ENCODE measurements at regions not wholly inside any gene's neighbourhood (a gene's known extent, or its start where the extent isn't known, plus 50 kb on each side); places are given as distances from the start of the nearest gene placed in this dataset.

DNA sequence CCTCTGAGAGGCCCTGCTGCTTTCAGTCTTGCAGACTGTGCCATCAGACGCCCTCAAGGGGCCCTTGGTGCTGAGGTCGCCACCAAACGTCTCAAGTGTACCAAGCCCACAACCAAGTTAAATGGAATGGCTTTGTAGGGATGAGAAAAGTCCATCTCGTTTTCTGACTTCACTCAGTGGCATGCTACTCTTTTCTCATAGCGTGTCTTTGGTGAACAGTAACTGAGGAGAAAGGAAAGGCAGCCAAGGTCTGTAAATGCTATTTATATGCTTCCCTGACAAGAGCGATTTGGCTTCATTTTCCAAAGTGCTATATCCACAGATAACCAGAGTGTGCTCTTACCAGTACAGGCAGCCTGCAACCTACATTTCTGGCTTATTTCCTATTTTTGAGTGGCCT lies 123.0 kb downstream of the MTX2 start (continued):
- TF ChIP-seq RXRA (IDR thresholded peaks at IDR 0.05) (no peak), SP1 (IDR thresholded peaks at IDR 0.05) (no peak), RAD21 (IDR thresholded peaks at IDR 0.05) (no peak)
- TF ChIP-seq, protein P1, sequence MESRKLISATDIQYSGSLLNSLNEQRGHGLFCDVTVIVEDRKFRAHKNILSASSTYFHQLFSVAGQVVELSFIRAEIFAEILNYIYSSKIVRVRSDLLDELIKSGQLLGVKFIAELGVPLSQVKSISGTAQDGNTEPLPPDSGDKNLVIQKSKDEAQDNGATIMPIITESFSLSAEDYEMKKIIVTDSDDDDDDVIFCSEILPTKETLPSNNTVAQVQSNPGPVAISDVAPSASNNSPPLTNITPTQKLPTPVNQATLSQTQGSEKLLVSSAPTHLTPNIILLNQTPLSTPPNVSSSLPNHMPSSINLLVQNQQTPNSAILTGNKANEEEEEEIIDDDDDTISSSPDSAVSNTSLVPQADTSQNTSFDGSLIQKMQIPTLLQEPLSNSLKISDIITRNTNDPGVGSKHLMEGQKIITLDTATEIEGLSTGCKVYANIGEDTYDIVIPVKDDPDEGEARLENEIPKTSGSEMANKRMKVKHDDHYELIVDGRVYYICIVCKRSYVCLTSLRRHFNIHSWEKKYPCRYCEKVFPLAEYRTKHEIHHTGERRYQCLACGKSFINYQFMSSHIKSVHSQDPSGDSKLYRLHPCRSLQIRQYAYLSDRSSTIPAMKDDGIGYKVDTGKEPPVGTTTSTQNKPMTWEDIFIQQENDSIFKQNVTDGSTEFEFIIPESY (IDR thresholded peaks at IDR 0.05): no peak

- Histone ChIP-seq H3K27me3 (ENCODE audit: control insufficient read depth in 4 of 4, insufficient read depth in 4 of 4, low read length in 3 of 4) (no peaks in the 10 kb centered on the region), H3K4me1 (ENCODE audit: control insufficient read depth in 4 of 4, insufficient read depth in 4 of 4, low read length in 3 of 4) (peaks cover 4 to 22% (median 14%) of the 10 kb centered on the region in 4 donors), H3K9ac (ENCODE audit: low read depth in 1 of 2, low read length in 2 of 2) (no peak overlapping the region), H3K36me3 (ENCODE audit: control insufficient read depth in 4 of 4, insufficient read depth in 3 of 4, low read depth in 1 of 4, low read length in 3 of 4) (no peaks in the 10 kb centered on the region), H3K27ac (ENCODE audit: low read depth in 1 of 2, low read length in 2 of 2) (no peak overlapping the region), H3K4me3 (ENCODE audit: low read depth in 1 of 3, low read length in 3 of 3) (no peak overlapping the region), H3K9me3 (ENCODE audit: control insufficient read depth in 4 of 4, low read length in 3 of 4) (no peaks in the 10 kb centered on the region)
- WGBS: 81% methylated on average over 3 of the region's 3 CpGs
- DNase-seq (ENCODE audit: low spot score): no peak
- TF ChIP-seq GABPA (IDR thresholded peaks at IDR 0.05 in 1 of 2, conservative IDR thresholded peaks at IDR 0.05 in 1 of 2): no peak
- TF ChIP-seq FOXA2 (IDR thresholded peaks at IDR 0.05): no peak
These were observed 123.6 kb downstream of the MTX2 start for GRCh38 chr2:176392744-176393414.

DNA sequence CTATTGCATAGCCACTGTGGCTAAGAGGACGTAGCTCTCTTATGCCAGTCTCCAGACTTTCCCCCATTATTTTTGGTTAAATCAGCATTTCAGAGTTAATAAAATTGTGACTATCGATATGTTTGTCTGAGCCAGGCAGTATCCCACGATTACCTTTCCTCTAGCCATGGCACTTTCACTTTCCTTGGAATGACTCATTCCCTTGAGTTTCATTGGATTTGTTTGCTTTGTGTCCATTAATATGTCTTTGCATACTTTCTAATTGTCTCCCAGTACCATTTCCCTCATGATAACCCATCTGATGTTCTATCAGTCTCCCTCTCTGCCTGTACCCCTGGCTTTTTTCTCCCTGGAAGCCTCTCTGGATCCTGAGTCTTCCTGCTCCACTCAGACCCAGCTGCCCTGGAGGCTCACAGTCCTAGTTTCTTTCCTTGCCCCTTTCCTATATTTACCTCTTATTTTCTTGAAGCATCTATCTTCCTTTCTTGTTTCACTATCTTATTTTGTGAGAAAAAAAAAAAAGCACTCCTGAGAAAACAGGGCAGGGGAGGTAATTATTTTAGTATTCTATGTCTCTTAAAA lies 126.1 kb downstream of the MTX2 start:
- Histone ChIP-seq H3K4me3 (ENCODE audit: low read depth in 1 of 3, low read length in 3 of 3) (no peak overlapping the region), H3K27ac (ENCODE audit: low read depth in 1 of 2, low read length in 2 of 2) (no peak overlapping the region), H3K4me1 (ENCODE audit: control insufficient read depth in 4 of 4, insufficient read depth in 4 of 4, low read length in 3 of 4) (peaks cover 4 to 16% (median 12%) of the 10 kb centered on the region in 4 donors), H3K27me3 (ENCODE audit: control insufficient read depth in 4 of 4, insufficient read depth in 4 of 4, low read length in 3 of 4) (no peaks in the 10 kb centered on the region), H3K9me3 (ENCODE audit: control insufficient read depth in 4 of 4, low read length in 3 of 4) (no peaks in the 10 kb centered on the region), H3K9ac (ENCODE audit: low read depth in 1 of 2, low read length in 2 of 2) (no peak overlapping the region), H3K36me3 (ENCODE audit: control insufficient read depth in 4 of 4, insufficient read depth in 3 of 4, low read depth in 1 of 4, low read length in 3 of 4) (no peaks in the 10 kb centered on the region)
- 65% methylated on average over 3 of the region's 3 CpGs for WGBS
- TF ChIP-seq TAF1 (conservative IDR thresholded peaks at IDR 0.05): no peak
- no peak for TF ChIP-seq YY1 (IDR thresholded peaks at IDR 0.05)
- no peak for TF ChIP-seq JUND (IDR thresholded peaks at IDR 0.05)
- TF ChIP-seq SP1 (IDR thresholded peaks at IDR 0.05): no peak
- TF ChIP-seq NR2F2 (IDR thresholded peaks at IDR 0.05): no peak
- TF ChIP-seq HNF4G (IDR thresholded peaks at IDR 0.05): no peak
- TF ChIP-seq RAD21 (IDR thresholded peaks at IDR 0.05): no peak
- TF ChIP-seq, protein P2, sequence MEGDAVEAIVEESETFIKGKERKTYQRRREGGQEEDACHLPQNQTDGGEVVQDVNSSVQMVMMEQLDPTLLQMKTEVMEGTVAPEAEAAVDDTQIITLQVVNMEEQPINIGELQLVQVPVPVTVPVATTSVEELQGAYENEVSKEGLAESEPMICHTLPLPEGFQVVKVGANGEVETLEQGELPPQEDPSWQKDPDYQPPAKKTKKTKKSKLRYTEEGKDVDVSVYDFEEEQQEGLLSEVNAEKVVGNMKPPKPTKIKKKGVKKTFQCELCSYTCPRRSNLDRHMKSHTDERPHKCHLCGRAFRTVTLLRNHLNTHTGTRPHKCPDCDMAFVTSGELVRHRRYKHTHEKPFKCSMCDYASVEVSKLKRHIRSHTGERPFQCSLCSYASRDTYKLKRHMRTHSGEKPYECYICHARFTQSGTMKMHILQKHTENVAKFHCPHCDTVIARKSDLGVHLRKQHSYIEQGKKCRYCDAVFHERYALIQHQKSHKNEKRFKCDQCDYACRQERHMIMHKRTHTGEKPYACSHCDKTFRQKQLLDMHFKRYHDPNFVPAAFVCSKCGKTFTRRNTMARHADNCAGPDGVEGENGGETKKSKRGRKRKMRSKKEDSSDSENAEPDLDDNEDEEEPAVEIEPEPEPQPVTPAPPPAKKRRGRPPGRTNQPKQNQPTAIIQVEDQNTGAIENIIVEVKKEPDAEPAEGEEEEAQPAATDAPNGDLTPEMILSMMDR (IDR thresholded peaks at IDR 0.05; ENCODE audit: low read depth, low read length, missing input control): no peak
- no peak for TF ChIP-seq REST (IDR thresholded peaks at IDR 0.05)
- no peak for TF ChIP-seq EGR1 (IDR thresholded peaks at IDR 0.05; ENCODE audit: low read depth in 2 of 2)
- TF ChIP-seq FOXA2 (IDR thresholded peaks at IDR 0.05): no peak
- no peak for TF ChIP-seq FOXA1 (IDR thresholded peaks at IDR 0.05)
- no peak for TF ChIP-seq RXRA (IDR thresholded peaks at IDR 0.05)
- TF ChIP-seq GABPA (IDR thresholded peaks at IDR 0.05 in 1 of 2, conservative IDR thresholded peaks at IDR 0.05 in 1 of 2): no peak
- TF ChIP-seq HNF4A (conservative IDR thresholded peaks at IDR 0.05): no peak
- TF ChIP-seq, protein P1 (IDR thresholded peaks at IDR 0.05): no peak
- TF ChIP-seq, protein P3, sequence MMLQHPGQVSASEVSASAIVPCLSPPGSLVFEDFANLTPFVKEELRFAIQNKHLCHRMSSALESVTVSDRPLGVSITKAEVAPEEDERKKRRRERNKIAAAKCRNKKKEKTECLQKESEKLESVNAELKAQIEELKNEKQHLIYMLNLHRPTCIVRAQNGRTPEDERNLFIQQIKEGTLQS (IDR thresholded peaks at IDR 0.05): no peak
- TF ChIP-seq MAX (IDR thresholded peaks at IDR 0.05): no peak
- DNase-seq (ENCODE audit: low spot score): no peak
